ENCODE measurements at regions not wholly inside any gene's neighbourhood (a gene's known extent, or its start where the extent isn't known, plus 50 kb on each side); places are given as distances from the start of the nearest gene placed in this dataset.

GRCh38 chr21:17438635-17439034, 74.2 kb upstream of the CXADR start:
- no peak for DNase-seq

DNA sequence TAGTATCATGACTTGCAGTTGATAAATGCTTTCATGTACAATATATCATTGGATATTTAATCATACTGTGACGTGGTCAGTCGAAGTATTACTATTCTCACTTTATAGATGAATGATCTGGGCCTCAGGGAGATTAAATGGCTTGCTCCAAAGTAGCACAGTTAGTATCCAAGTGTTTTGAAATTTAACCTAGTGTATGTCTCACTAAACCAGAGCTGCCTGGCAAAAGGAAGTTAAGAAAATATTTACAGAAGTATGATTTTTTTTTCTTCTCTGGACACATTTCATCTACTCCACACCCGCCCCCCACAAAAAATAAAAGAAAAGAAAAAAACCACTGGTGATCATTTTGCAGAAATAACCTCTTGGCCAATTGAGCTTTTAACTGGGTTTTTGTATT, 71.9 kb upstream of the CXADR start:
- no peak for DNase-seq

- no peak for DNase-seq
Observed at GRCh38 chr21:17441370-17441769, 71.5 kb upstream of the CXADR start.

GRCh38 chr21:17442165-17442564, 70.7 kb upstream of the CXADR start:
- no peak for DNase-seq

- DNase-seq = no peak
Observed at GRCh38 chr21:17444828-17445227, 68.0 kb upstream of the CXADR start.

- no peak for DNase-seq
Observed at GRCh38 chr21:17446737-17447136, 66.1 kb upstream of the CXADR start.

DNA sequence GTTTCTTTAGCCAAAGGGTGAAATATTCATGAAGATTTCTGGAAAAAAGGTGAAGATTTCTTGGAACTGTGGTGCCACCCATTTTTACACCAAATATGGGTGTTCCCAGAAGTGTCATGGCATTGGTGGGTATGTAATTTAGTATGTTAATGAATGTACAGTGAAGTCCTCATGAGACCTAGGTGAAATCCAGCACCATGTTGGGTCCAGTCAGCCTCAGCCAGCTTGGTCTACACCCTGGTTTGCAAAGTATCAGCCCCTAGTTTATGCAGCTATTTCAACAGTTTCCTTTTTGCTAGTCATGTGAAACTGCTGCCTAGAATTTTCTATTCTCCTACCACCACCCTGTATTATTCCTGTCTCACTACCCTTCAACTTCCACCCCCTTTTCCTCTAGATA, 63.1 kb upstream of the CXADR start:
- no peak for DNase-seq

- no peak for DNase-seq
Observed at GRCh38 chr21:17451364-17451891, 61.4 kb upstream of the CXADR start.

GRCh38 chr21:17454315-17455027, 58.4 kb upstream of the CXADR start:
- DNase-seq = no peak

DNA sequence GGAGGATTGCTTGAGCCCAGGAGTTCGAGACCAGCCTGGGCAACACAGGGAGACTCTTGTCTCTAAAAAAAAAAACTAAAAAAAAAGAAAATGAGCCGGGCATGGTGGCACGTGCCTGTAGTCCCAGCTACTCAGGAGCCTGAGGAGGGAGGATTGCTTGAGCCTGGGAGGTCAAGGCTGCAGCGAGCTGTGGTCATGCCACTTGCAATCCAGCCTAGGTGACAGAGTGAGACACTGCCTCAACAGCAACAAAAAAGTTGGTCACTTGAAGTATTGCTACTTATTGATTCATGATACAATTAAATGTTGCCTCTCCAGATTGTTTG, 57.9 kb upstream of the CXADR start:
- no peak for DNase-seq

DNA sequence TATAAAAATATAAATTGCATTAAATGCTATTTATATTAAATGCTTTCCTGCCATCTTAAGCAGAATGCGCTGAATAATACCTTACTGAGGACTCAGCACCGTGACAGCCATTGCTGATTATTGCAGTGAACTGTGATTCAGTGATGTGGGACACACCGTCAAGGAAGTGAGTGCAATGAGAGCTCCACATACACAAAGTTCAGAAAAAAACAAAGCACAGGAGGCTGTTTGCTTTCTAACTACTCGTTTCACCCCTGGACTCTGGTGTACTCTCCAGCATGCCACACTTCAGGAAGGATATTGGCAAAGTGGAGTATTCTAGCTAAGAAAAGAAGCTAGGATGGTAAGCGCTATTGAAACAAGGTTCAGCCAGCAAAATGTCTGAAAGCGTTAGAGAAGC, 57.4 kb upstream of the CXADR start:
- DNase-seq = no peak

DNA sequence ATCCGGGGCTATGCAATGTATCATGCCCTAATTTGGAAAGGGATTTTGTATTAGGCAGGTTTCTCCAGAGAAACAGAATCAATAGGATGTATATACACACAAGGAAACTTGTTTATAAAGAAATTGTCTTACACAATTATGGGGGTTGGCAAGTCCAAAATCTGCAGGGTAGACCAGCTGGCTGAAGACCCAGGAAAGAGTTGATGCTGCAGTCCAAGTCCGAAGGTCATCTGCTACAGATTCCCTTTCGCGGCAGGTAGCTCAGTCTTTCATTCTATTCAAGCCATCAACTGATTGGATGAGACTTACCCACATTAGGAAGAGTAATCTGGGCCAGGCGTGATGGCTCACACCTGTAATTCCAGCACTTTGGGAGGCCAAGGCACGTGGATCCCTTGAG, 54.6 kb upstream of the CXADR start:
- DNase-seq = no peak

GRCh38 chr21:17460094-17460493, 52.7 kb upstream of the CXADR start:
- DNase-seq = no peak

GRCh38 chr21:17461014-17461413, 51.8 kb upstream of the CXADR start:
- no peak for DNase-seq

- no peak for DNase-seq
Observed at GRCh38 chr21:17461582-17461981, 51.3 kb upstream of the CXADR start.

DNA sequence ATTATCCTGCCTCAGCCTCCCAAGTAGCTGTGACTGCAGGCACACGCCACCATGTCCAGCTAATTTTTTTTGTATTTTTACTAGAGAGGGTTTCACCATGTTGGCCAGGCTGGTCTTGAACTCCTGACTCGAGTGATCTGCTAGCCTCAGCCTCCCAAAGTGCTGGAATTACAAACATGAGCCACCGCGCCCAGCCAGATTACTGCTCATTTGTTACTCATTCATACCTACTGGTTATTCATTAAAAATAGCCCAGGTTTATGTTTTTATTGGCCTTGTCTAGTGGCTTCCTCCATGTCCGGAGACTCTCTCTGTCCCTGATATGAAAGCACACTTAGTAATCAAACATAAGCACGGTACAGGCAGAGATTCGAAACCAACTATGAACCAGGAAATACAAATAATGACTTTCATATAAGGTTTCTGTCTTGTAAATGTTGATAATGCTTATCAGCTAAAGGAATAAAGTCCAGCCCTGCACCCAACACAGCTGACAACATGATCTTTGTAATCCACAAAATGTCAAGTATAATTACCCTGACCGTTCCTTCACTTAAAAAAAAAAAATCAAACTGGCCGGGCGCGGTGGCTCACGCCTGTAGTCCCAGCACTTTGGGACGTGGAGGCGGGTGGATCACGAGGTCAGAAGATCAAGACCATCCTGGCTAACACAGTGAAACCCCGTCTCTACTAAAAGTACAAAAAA, 50.4 kb upstream of the CXADR start:
- no peak for DNase-seq

Measured in effector CD4-positive, alpha-beta T cell (primary cell).